Effector memory CD8-positive, alpha-beta T cell (primary cell): ENCODE measurements at regions not wholly inside any gene's neighbourhood (a gene's known extent, or its start where the extent isn't known, plus 50 kb on each side); places are given as distances from the start of the nearest gene placed in this dataset.

ENCODE experiments used
- ATAC-seq: fragments of 150-1000 bp; cut with Tn5 transposase; replicated peaks from 2 replicates; pipeline ENCODE4 v1.10.0; 2021; ENCODE audit warnings: mild to moderate bottlenecking, moderate library complexity
- DNase-seq, 3 experiments: peaks; one replicate each; pipeline ENCODE4 v3.0.0; 2021
- H3K27ac Mint-ChIP-seq, 2 donors: one replicate each; pipeline ENCODE4 v1.8.0; 2022; ENCODE audit warnings: mild to moderate bottlenecking in 2 of 2, mixed read lengths in 2 of 2, moderate library complexity in 2 of 2
- H3K27me3 Mint-ChIP-seq, 2 donors: one replicate each; pipeline ENCODE4 v1.8.0; 2022; ENCODE audit warnings: mixed read lengths in 2 of 2
- H3K36me3 Mint-ChIP-seq: one replicate; pipeline ENCODE4 v1.8.0; 2022; ENCODE audit warnings: mild to moderate bottlenecking, moderate library complexity, mixed read lengths; ENCODE audit not compliant: insufficient read depth
- H3K4me1 Mint-ChIP-seq, 2 donors: one replicate each; pipeline ENCODE4 v1.8.0; 2022; ENCODE audit warnings: low read depth in 2 of 2, mixed read lengths in 2 of 2
- H3K4me3 Mint-ChIP-seq, 2 donors: one replicate each; pipeline ENCODE4 v1.8.0; 2022; ENCODE audit warnings: mild to moderate bottlenecking in 2 of 2, mixed read lengths in 2 of 2, moderate library complexity in 2 of 2
- H3K9me3 Mint-ChIP-seq, 2 donors: one replicate each; pipeline ENCODE4 v1.8.0; 2022; ENCODE audit warnings: mixed read lengths in 2 of 2

DNA sequence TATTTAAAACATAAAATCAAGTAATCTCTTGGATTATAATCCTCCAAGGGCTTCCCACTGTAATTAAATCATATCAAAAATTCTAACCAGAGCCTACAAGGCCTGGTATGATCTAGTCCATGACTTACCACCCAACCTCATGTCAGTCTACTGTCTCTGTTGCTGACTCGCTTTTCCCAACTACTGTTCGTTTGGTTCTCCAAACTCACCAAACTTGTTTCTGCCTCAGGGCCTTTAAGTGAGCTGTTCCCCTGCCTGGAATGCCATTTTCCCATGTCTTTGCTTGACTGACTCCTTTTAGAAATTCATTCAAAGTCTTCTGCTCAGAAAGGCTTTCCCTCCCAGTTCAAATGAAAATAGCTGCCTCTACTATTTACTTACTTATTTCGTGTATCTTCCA is 95.9 kb downstream of the ZC3H11B start:
- Mint-ChIP-seq H3K9me3 (peaks cover 0 to 3% of the 10 kb centered on the region in 2 donors), H3K36me3 (no peaks in the 10 kb centered on the region), H3K27ac (no peak overlapping the region), H3K4me3 (no peak overlapping the region), H3K4me1 (no peaks in the 10 kb centered on the region), H3K27me3 (no peaks in the 10 kb centered on the region)
- DNase-seq (no peak), ATAC-seq (no peak)

DNA sequence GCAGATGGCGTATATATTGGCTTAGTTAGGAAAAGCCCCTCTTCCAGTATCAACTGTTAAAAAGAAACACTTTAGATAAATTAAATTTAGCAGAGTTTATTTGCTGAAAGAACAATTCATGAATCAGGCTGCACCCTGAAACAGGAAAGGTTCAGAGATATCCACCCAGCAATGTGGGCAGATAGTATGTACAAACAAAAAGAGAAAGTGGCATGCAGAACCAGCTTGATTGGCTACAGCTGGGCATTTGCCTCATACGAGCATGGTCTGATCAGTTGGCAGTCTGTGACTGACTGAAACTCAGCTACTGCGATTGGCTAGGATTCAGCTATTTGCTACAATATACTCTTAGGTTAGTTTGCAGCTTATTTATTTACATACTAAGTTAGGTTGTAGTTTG is 98.2 kb downstream of the ZC3H11B start:
- Mint-ChIP-seq H3K36me3 (no peaks in the 10 kb centered on the region), H3K27ac (no peak overlapping the region), H3K9me3 (peaks cover 0 to 3% of the 10 kb centered on the region in 2 donors), H3K27me3 (no peaks in the 10 kb centered on the region), H3K4me1 (no peaks in the 10 kb centered on the region), H3K4me3 (no peak overlapping the region)
- ATAC-seq = no peak
- no peak for DNase-seq

DNA sequence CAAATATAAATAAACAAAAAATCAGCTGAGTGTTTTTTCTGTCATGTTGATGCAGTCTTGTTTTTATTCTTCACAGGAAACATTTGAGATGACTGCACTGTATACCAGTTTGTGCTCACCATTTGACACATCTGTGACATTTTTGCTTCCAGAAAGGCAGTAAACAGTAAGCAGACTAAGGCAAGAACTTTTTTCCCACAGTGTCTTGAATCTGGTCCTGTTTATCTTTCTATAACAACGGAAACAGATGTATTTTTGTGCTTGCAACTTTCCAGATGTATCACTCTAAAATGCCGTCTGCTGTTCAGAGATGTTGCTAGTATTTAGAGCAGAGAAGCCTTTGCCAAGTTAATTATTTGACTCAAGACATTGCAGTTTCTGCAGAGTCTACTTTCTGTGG is 105.5 kb downstream of the ZC3H11B start:
- Mint-ChIP-seq H3K4me3 (no peak overlapping the region), H3K27ac (no peak overlapping the region), H3K36me3 (no peaks in the 10 kb centered on the region), H3K4me1 (no peaks in the 10 kb centered on the region), H3K9me3 (no peaks in the 10 kb centered on the region), H3K27me3 (no peaks in the 10 kb centered on the region)
- DNase-seq = no peak
- no peak for ATAC-seq

DNA sequence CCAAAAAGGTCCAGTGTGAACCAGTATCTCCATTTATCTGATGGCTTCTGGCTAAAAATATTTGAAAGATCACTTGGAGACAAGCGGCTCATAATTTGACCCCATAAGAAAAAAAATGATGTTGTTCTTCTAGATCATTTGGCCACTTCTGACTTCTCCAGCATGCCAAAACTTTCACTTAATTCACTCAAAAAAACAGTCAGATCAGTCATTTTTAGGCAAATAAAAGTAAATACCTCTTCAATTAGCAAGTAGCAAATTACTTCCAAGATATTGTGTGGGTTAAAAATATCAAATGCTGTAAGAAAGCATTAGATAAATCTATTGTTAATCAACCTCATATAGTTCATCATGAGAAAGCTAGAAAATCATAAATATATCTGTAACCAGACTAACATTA is 106.0 kb downstream of the ZC3H11B start:
- H3K4me3 Mint-ChIP-seq = no peak overlapping the region
- H3K36me3 Mint-ChIP-seq = no peaks in the 10 kb centered on the region
- no peak for ATAC-seq
- no peak for DNase-seq
- H3K9me3 Mint-ChIP-seq = no peaks in the 10 kb centered on the region
- no peak overlapping the region for H3K27ac Mint-ChIP-seq
- H3K4me1 Mint-ChIP-seq = no peaks in the 10 kb centered on the region
- no peaks in the 10 kb centered on the region for H3K27me3 Mint-ChIP-seq

DNA sequence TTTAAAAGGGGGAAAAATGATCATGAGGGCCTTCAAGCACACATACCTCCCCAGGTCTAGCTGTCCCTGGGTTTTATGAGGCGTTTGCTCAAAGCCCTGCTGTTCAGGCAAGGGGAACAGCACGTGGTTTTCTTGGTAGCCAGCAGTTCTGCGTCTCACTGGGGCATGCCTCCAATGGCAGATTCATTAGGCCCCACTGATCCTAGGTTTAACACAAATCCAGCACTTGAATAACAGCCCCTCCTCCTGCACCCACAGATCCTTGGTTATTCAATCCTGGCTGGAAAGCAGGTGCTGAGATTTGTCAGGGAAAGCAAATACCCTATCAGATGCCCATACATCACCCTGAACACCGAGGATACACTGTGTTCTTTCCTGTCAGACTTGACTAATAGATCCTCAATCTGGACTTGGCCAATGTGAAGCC is 106.4 kb downstream of the ZC3H11B start:
- Mint-ChIP-seq H3K4me1 (no peaks in the 10 kb centered on the region), H3K4me3 (no peak overlapping the region), H3K36me3 (no peaks in the 10 kb centered on the region), H3K9me3 (no peaks in the 10 kb centered on the region), H3K27ac (no peak overlapping the region), H3K27me3 (no peaks in the 10 kb centered on the region)
- DNase-seq = no peak
- no peak for ATAC-seq

DNA sequence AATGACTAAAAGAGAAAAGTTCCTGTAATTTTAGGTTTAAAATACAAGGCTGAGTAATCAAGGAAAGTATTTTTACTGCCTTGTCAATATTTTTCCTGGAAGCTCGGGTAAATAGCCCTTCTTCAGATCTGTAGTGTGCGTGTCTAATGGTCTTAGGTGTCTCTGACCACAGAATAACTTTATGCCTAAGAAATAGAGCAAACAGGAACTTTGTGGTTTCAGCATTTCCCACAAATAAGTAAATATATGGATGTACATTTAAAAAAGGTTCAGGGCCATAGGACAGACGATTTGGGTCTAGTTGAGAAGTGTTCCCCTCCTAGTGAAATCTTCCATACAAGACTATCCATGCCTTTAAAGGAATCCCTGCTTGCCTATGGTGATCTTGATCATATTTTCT is 107.0 kb downstream of the ZC3H11B start:
- ATAC-seq (no peak), DNase-seq (no peak)
- H3K27me3 Mint-ChIP-seq = no peaks in the 10 kb centered on the region
- H3K36me3 Mint-ChIP-seq = no peaks in the 10 kb centered on the region
- H3K4me1 Mint-ChIP-seq = no peaks in the 10 kb centered on the region
- H3K9me3 Mint-ChIP-seq = no peaks in the 10 kb centered on the region
- no peak overlapping the region for H3K4me3 Mint-ChIP-seq
- H3K27ac Mint-ChIP-seq = no peak overlapping the region

DNA sequence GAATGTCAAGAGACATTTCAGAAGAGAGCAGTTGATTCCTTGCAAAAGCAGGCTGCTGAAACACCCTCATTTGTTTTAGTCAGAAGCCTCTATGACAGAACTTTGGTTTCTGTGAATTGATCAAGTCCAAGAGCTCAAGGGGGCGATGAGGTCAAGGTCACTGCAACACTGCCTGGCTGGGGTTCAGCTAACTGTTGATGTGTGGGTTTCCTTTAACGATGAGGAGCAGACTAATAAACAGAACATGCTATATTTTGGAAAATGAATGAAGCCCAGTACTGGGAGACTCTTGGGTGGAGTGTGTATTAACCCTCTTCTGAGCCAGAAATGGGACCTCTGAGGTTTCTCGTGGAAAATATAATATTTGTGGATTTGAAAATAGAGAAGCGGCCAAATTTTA is 109.3 kb downstream of the ZC3H11B start:
- ATAC-seq (no peak), DNase-seq (no peak)
- H3K27me3 Mint-ChIP-seq = no peaks in the 10 kb centered on the region
- H3K9me3 Mint-ChIP-seq = peaks cover 0 to 2% of the 10 kb centered on the region in 2 donors
- H3K36me3 Mint-ChIP-seq = no peaks in the 10 kb centered on the region
- H3K4me3 Mint-ChIP-seq = no peak overlapping the region
- H3K27ac Mint-ChIP-seq = no peak overlapping the region
- no peaks in the 10 kb centered on the region for H3K4me1 Mint-ChIP-seq

DNA sequence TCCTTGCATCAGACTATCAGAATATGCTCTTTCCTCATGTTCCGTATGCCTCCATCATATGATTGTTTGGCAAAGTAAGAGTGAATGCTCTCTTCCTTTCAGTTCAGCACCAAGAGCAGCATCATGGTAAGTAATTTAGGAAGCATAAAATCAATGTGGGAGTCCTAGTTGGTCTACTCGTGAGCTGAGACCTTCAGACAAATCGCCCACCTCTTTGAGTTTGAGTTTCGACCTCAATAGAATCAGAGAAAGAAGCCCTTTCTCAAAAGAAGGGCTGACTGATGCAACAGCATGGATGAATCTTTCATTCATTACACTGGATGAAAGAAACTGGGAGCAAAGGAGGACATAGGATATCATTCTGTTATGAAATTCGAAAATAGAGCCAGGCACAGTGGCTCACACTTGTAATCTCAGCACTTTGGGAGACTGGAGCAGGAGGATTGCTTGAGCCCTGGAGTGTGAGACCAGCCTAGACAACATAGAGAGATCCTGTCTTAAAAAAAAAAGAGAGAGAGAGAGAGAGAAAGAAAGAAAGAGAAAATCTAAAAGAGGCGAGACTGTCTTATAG is 112.5 kb downstream of the ZC3H11B start:
- Mint-ChIP-seq H3K36me3 (no peaks in the 10 kb centered on the region), H3K4me1 (no peaks in the 10 kb centered on the region), H3K9me3 (peaks cover 0 to 2% of the 10 kb centered on the region in 2 donors), H3K27me3 (no peaks in the 10 kb centered on the region), H3K4me3 (no peak overlapping the region), H3K27ac (no peak overlapping the region)
- no peak for DNase-seq
- no peak for ATAC-seq

DNA sequence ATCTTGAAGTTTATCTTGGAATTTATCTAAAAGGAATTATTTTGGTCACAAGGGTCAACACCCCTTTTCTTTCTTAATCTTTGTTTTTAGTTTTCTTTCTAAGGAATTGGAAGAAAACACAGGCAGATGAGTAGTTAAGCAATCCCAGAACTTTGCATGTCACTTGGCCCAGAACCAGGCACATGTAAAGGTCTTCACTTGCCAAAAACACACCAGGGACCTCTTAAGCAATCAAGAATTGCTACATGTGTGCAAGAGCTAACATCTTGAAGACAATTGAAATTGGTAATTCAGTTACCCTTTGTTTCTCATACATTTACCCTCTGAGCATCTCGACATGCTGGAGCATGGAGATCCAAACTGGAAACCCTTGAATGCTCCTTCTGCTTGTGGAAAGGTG is 114.2 kb downstream of the ZC3H11B start:
- ATAC-seq (no peak), DNase-seq (no peak)
- H3K36me3 Mint-ChIP-seq = no peaks in the 10 kb centered on the region
- no peaks in the 10 kb centered on the region for H3K27me3 Mint-ChIP-seq
- peaks cover 0 to 2% of the 10 kb centered on the region in 2 donors for H3K9me3 Mint-ChIP-seq
- H3K27ac Mint-ChIP-seq = no peak overlapping the region
- H3K4me3 Mint-ChIP-seq = no peak overlapping the region
- no peaks in the 10 kb centered on the region for H3K4me1 Mint-ChIP-seq

DNA sequence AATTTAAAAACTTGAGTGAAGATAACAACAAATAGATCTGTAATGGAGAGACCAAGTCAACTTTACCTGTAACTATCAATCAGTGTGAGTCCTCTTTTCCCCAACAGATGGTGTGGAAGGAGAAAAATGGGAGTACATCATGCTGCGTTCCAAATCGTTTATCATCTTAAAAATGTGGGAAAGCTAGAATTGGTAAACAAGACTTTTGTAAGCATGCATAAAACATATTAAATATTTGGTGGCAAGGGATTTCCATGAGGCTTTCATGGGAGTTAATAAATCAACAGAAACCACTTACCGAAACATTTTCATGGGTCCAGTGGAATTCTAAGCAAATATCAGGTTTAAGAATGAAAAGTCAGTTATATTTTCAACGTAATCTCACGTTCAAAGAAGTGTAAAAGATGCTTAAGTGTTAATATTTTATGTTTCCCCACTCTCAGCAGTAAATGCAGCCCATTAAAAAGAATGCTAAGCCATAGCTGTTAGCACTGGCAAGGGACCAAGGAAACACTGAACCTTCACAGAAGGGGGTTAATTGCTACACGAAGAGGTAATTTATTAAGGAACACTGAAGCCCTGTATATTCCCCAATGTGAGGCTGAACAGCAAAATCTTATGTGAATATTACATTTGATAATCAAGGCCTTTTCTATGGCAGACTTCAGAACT is 117.0 kb downstream of the ZC3H11B start:
- Mint-ChIP-seq H3K27ac (no peak overlapping the region), H3K9me3 (peaks cover 0 to 2% of the 10 kb centered on the region in 2 donors), H3K36me3 (no peaks in the 10 kb centered on the region), H3K27me3 (no peaks in the 10 kb centered on the region), H3K4me3 (no peak overlapping the region), H3K4me1 (no peaks in the 10 kb centered on the region)
- DNase-seq (no peak), ATAC-seq (no peak)

DNA sequence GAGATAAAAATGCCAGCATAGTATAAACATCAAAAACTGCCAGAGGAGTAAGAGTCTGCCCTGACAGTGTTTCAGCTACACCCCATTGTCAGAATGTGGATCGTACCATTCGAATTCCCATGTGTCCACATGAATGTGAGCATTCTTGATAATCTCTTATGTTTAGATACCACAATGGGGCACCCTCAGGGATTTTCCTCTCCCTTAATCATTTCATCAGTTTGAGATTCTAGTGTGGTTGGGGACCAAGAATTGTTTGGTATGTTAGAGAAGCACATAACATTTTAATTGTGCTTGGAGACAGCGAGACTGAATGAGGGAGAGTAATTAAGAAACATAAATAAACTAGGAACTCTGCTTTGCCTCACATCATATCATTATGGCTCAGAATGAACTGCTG is 120.2 kb downstream of the ZC3H11B start:
- no peak overlapping the region for H3K4me3 Mint-ChIP-seq
- ATAC-seq (no peak), DNase-seq (no peak)
- no peaks in the 10 kb centered on the region for H3K9me3 Mint-ChIP-seq
- no peaks in the 10 kb centered on the region for H3K27me3 Mint-ChIP-seq
- H3K36me3 Mint-ChIP-seq = no peaks in the 10 kb centered on the region
- no peaks in the 10 kb centered on the region for H3K4me1 Mint-ChIP-seq
- no peak overlapping the region for H3K27ac Mint-ChIP-seq

DNA sequence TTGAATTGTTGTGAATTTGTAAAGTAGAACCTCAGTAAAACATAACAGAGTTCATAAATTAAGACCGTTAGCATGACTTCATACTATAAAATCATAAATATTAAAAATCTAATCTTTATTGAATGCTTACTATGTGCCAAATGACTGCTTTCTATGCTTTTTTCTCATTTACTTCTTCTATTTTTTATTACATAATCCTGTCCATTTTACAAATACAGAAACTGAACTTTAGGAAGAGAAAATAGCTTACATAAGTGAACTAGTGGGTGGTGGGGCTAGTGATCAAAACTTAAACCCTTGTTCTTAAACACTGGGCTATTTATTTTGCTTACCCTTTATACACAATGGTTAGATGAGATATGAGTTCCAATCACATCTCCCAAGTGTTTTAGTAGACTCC is 122.3 kb downstream of the ZC3H11B start:
- no peaks in the 10 kb centered on the region for H3K36me3 Mint-ChIP-seq
- ATAC-seq = no peak
- H3K27ac Mint-ChIP-seq = no peak overlapping the region
- H3K4me1 Mint-ChIP-seq = no peaks in the 10 kb centered on the region
- H3K27me3 Mint-ChIP-seq = no peaks in the 10 kb centered on the region
- no peak for DNase-seq
- H3K9me3 Mint-ChIP-seq = peaks cover 0 to 7% of the 10 kb centered on the region in 2 donors
- H3K4me3 Mint-ChIP-seq = no peak overlapping the region

DNA sequence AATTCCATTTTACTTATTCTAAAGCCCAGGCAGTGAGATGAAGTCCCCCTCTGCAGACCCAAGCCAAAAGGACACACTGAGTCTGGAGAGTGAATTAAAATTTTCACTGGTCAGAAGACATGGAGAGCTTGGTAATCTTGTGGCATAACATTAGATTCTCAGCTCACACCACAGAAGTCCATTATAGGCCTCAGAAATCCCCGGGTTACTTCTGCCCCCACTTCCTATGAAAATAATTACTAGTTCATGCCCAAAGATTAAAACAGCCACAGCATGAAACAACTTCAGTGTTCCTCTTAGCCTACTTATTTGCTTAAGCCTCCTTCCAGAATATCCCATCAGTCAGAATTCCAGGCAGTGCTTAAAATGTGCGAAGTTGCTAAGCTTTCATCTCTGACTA is 123.3 kb downstream of the ZC3H11B start:
- no peak for ATAC-seq
- no peak for DNase-seq
- H3K4me1 Mint-ChIP-seq = no peaks in the 10 kb centered on the region
- H3K4me3 Mint-ChIP-seq = no peak overlapping the region
- H3K27me3 Mint-ChIP-seq = no peaks in the 10 kb centered on the region
- peaks cover 0 to 7% of the 10 kb centered on the region in 2 donors for H3K9me3 Mint-ChIP-seq
- H3K27ac Mint-ChIP-seq = no peak overlapping the region
- no peaks in the 10 kb centered on the region for H3K36me3 Mint-ChIP-seq

DNA sequence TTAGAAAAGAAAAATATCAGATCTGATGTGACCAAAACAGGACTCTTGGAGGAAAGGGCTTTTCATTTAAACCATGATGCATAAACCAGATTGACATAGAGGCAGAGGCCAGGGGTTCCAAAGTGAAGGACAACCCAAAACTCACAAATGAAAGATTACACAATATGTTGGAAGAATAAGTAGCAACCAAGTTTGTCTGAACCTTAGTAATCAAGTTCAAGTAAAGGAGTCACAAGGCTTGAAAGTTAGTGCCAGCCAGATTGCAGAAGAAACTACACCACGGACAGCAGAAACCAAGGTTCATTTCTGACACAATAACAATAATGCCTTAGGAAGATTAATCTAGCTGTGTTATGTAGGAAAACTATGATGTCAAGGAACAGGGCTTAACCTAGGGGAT is 124.6 kb downstream of the ZC3H11B start:
- H3K9me3 Mint-ChIP-seq = peaks cover 0 to 7% of the 10 kb centered on the region in 2 donors
- no peak overlapping the region for H3K4me3 Mint-ChIP-seq
- no peak overlapping the region for H3K27ac Mint-ChIP-seq
- H3K36me3 Mint-ChIP-seq = no peaks in the 10 kb centered on the region
- DNase-seq (no peak), ATAC-seq (no peak)
- H3K4me1 Mint-ChIP-seq = no peaks in the 10 kb centered on the region
- no peaks in the 10 kb centered on the region for H3K27me3 Mint-ChIP-seq
